Brain microvascular endothelial cell (primary cell): ENCODE measurements at regions not wholly inside any gene's neighbourhood (a gene's known extent, or its start where the extent isn't known, plus 50 kb on each side); places are given as distances from the start of the nearest gene placed in this dataset.

Source experiments
- DNase-seq: peaks from one replicate; pipeline ENCODE4 v3.0.0-alpha.2; 2020
- H3K27ac ChIP-seq: fragments of 250-450 bp; sonication (Bioruptor Pico); 2 replicates; pipeline ENCODE4 v1.5.1; 2020; ENCODE audit warnings: mild to moderate bottlenecking, moderate library complexity
- H3K27me3 ChIP-seq: fragments of 250-450 bp; sonication (Bioruptor Pico); replicated peaks from 2 replicates; pipeline ENCODE4 v1.5.1; 2020; ENCODE audit warnings: mild to moderate bottlenecking
- H3K36me3 ChIP-seq: fragments of 250-450 bp; sonication (Bioruptor Pico); replicated peaks from 2 replicates; pipeline ENCODE4 v1.5.1; 2020; ENCODE audit warnings: mild to moderate bottlenecking
- H3K4me3 ChIP-seq: 2 replicates; pipeline ENCODE4 v1.5.1; 2011; ENCODE audit warnings: low read depth, mild to moderate bottlenecking, control low read depth, low read length, moderate library complexity
- CTCF ChIP-seq: IDR thresholded peaks from 2 replicates; pipeline ENCODE4 v1.5.1; 2011; ENCODE audit warnings: low read depth, mild to moderate bottlenecking, moderate library complexity, low read length, control low read depth, inconsistent platforms; ENCODE audit errors: missing control alignments
- in situ Hi-C: cut with HindIII; loops from 2 replicates; pipeline ENCODE4 v1.10.0; 2017; ENCODE audit warnings: low sequenced_read_pairs, low pct_ligation_motif_present

- Histone ChIP-seq H3K27me3 (no peaks in the 10 kb centered on the region), H3K4me3 (no peak overlapping the region), H3K27ac (peak overlapping the region; percentile 67), H3K36me3 (no peaks in the 10 kb centered on the region)
- DNase-seq: no peak
- no peak for TF ChIP-seq CTCF
- in situ Hi-C loops: no loop called here
Measured at GRCh38 chr6:139944131-139944530, 569.7 kb upstream of the CITED2 start.

- no peaks in the 10 kb centered on the region for H3K36me3 ChIP-seq
Measured at GRCh38 chr6:139943391-139943790, 568.9 kb upstream of the CITED2 start.

GRCh38 chr6:139942331-139942730 is 567.9 kb upstream of the CITED2 start:
- H3K27me3 ChIP-seq: no peaks in the 10 kb centered on the region
- no peaks in the 10 kb centered on the region for H3K36me3 ChIP-seq
- no peak for TF ChIP-seq CTCF
- DNase-seq: no peak
- H3K27ac ChIP-seq: no peak overlapping the region
- in situ Hi-C loops: no loop called here
- no peak overlapping the region for H3K4me3 ChIP-seq

More at GRCh38 chr6:139943391-139943790, 568.9 kb upstream of the CITED2 start:
- no peak for TF ChIP-seq CTCF
- no peak overlapping the region for H3K4me3 ChIP-seq
- H3K27me3 ChIP-seq: no peaks in the 10 kb centered on the region
- peak overlapping the region; percentile 67 for H3K27ac ChIP-seq
- DNase-seq: peak; percentile 79
- in situ Hi-C loops: no loop called here

GRCh38 chr6:139941826-139942225 is 567.4 kb upstream of the CITED2 start:
- DNase-seq: no peak
- no peak for TF ChIP-seq CTCF
- Histone ChIP-seq H3K36me3 (no peaks in the 10 kb centered on the region), H3K27ac (peak overlapping the region; percentile 80), H3K27me3 (no peaks in the 10 kb centered on the region), H3K4me3 (no peak overlapping the region)
- in situ Hi-C loops: no loop called here

- Histone ChIP-seq H3K27ac (peak overlapping the region; percentile 80), H3K27me3 (no peaks in the 10 kb centered on the region), H3K4me3 (no peak overlapping the region), H3K36me3 (no peaks in the 10 kb centered on the region)
- DNase-seq: peak; percentile 52
- in situ Hi-C loops: no loop called here
- no peak for TF ChIP-seq CTCF
Measured at GRCh38 chr6:139940741-139941729, 566.6 kb upstream of the CITED2 start.
